Motor neuron (in vitro differentiated cells): ENCODE measurements at regions not wholly inside any gene's neighbourhood (a gene's known extent, or its start where the extent isn't known, plus 50 kb on each side); places are given as distances from the start of the nearest gene placed in this dataset.
"Not testable (repeated sequence)": the region's sequence is repeated elsewhere in the genome, so short reads cannot be mapped to it uniquely, and the experiment has no call there.

ENCODE experiments used
- ATAC-seq, 8 experiments: fragments of 200-7000 bp; cut with Tn5 transposase; replicated peaks in 6 of 8; 2 replicates each; pipeline ENCODE4 v1.8.0; 2021; ENCODE audit warnings: mild to moderate bottlenecking in 8 of 8, moderate library complexity in 8 of 8
- H3K27ac ChIP-seq, 2 donors: fragments of 250-450 bp; sonication (Bioruptor Pico); 2 replicates each; pipeline ENCODE4 v1.9.0; 2021; ENCODE audit warnings: antibody characterized with exemption in 2 of 2, mild to moderate bottlenecking in 2 of 2, moderate library complexity in 1 of 2
- H3K4me1 ChIP-seq, 2 donors: fragments of 250-450 bp; sonication (Bioruptor Pico); replicated peaks in 1 of 2; 2 replicates each; pipeline ENCODE4 v1.6.1; 2021; ENCODE audit warnings: antibody characterized with exemption in 2 of 2, mild to moderate bottlenecking in 2 of 2, moderate library complexity in 1 of 2
- H3K4me3 ChIP-seq, 5 donors: fragments of 250-450 bp; sonication (Bioruptor Pico); 2 replicates each; pipeline ENCODE4 v1.9.0; 2021; ENCODE audit warnings: antibody characterized with exemption in 5 of 5, mild to moderate bottlenecking in 5 of 5, moderate library complexity in 4 of 5
- WGBS, 10 experiments: fragments of 450-650 bp; shearing (Covaris generic); methylation state at CpG; one replicate each; pipeline ENCODE4 v1.0.0; 2022; 5-methylcytosine and 5-hydroxymethylcytosine counted together
- in situ Hi-C, 9 experiments: fragments of 400-800 bp; cut with MboI; loops; one replicate each; pipeline ENCODE4 v1.15.0; 2021; ENCODE audit warnings: low sequenced_read_pairs in 9 of 9, low pct_unique_long_range_greater_than_20kb in 2 of 9; ENCODE audit not compliant: unreplicated experiment in 9 of 9

- ATAC-seq = peak in 6 of 8 experiments; percentile 70 to 100 (median 99)
- Histone ChIP-seq H3K27ac (no peak overlapping the region), H3K4me1 (peaks cover 17 to 23% of the 10 kb centered on the region in 2 donors), H3K4me3 (no peak overlapping the region)
- WGBS, 10 experiments = 12 to 100% (median 47%) methylated on average over 1 to 6 of the region's 8 CpGs
- in situ Hi-C loops = no loop called here
Measured at GRCh38 chr17:71023249-71024030, 854.1 kb downstream of the KCNJ2 start.

- no peak overlapping the region for H3K4me3 ChIP-seq
- ATAC-seq = no peak
Measured at GRCh38 chr17:71024172-71024571, 854.8 kb downstream of the KCNJ2 start.

GRCh38 chr17:71024969-71025368, 855.6 kb downstream of the KCNJ2 start:
- 32 to 89% (median 60%) methylated on average over 1 to 2 of the region's 2 CpGs for WGBS, 10 experiments
- no peak for ATAC-seq
- in situ Hi-C loops = no loop called here
- Histone ChIP-seq H3K4me1 (peaks cover 17 to 23% of the 10 kb centered on the region in 2 donors), H3K4me3 (no peak overlapping the region), H3K27ac (no peak overlapping the region)

More at GRCh38 chr17:71024172-71024571, 854.8 kb downstream of the KCNJ2 start:
- whole genome bisulfite sequencing, 10 experiments = 23 to 100% (median 71%) methylated on average over 1 to 3 of the region's 3 CpGs; no CpG with 5 or more reads in 1 of the 10 experiments
- H3K27ac ChIP-seq = no peak overlapping the region
- H3K4me1 ChIP-seq = peaks cover 17 to 23% of the 10 kb centered on the region in 2 donors
- in situ Hi-C loops = no loop called here

GRCh38 chr17:71029246-71029645, 859.9 kb downstream of the KCNJ2 start:
- H3K27ac ChIP-seq = no peak overlapping the region
- no peak overlapping the region for H3K4me3 ChIP-seq
- in situ Hi-C loops = no loop called here
- H3K4me1 ChIP-seq = peaks cover 15 to 28% of the 10 kb centered on the region in 2 donors
- no peak for ATAC-seq

GRCh38 chr17:71031286-71031685, 862.0 kb downstream of the KCNJ2 start:
- H3K4me3 ChIP-seq, H3K27ac ChIP-seq, in situ Hi-C loops, ATAC-seq: not testable (repeated sequence)
- 100% methylated on average over 1 of the region's 2 CpGs; no CpG with 5 or more reads in 9 of the 10 experiments for WGBS, 10 experiments
- H3K4me1 ChIP-seq = peaks cover 18 to 39% of the 10 kb centered on the region in 2 donors

GRCh38 chr17:71032746-71033273, 863.5 kb downstream of the KCNJ2 start:
- 0 to 17% (median 0%) methylated on average over 1 to 2 of the region's 2 CpGs; no CpG with 5 or more reads in 3 of the 10 experiments for WGBS, 10 experiments
- peaks cover 30 to 53% of the 10 kb centered on the region in 2 donors for H3K4me1 ChIP-seq
- no peak overlapping the region for H3K4me3 ChIP-seq
- in situ Hi-C loops = no loop called here
- ATAC-seq = peak in 5 of 8 experiments; percentile 16 to 80 (median 77)
- H3K27ac ChIP-seq = peak overlapping the region in 1 of 2 donors; percentile 5

- in situ Hi-C loops = no loop called here
- no peak overlapping the region for H3K4me3 ChIP-seq
- whole genome bisulfite sequencing, 10 experiments = 0 to 73% (median 8%) methylated on average over 1 to 7 of the region's 7 CpGs
- H3K27ac ChIP-seq = no peak overlapping the region
- H3K4me1 ChIP-seq = peaks cover 35 to 58% of the 10 kb centered on the region in 2 donors
- peak in 5 of 8 experiments; percentile 26 to 62 (median 52) for ATAC-seq
Measured at GRCh38 chr17:71033336-71033735, 864.0 kb downstream of the KCNJ2 start.

GRCh38 chr17:71035226-71035625, 865.9 kb downstream of the KCNJ2 start:
- Histone ChIP-seq H3K4me1 (peaks cover 36 to 69% of the 10 kb centered on the region in 2 donors), H3K4me3 (no peak overlapping the region), H3K27ac (no peak overlapping the region)
- no peak for ATAC-seq
- 26 to 100% (median 97%) methylated on average over 1 to 3 of the region's 3 CpGs; no CpG with 5 or more reads in 1 of the 10 experiments for WGBS, 10 experiments
- in situ Hi-C loops = no loop called here

GRCh38 chr17:71037386-71037785, 868.1 kb downstream of the KCNJ2 start:
- peaks cover 33 to 62% of the 10 kb centered on the region in 2 donors for H3K4me1 ChIP-seq
- 0 to 67% (median 24%) methylated on average over 1 to 3 of the region's 3 CpGs; no CpG with 5 or more reads in 1 of the 10 experiments for WGBS, 10 experiments
- H3K27ac ChIP-seq = no peak overlapping the region
- ATAC-seq = peak in 5 of 8 experiments; percentile 53 to 75 (median 63)
- H3K4me3 ChIP-seq = no peak overlapping the region
- in situ Hi-C loops = no loop called here

- H3K4me3 ChIP-seq = no peak overlapping the region
- in situ Hi-C loops = no loop called here
- whole genome bisulfite sequencing, 10 experiments = 37 to 91% (median 67%) methylated on average over 1 to 4 of the region's 4 CpGs; no CpG with 5 or more reads in 2 of the 10 experiments
Measured at GRCh38 chr17:71039391-71039790, 870.1 kb downstream of the KCNJ2 start.

GRCh38 chr17:71052971-71053370, 883.6 kb downstream of the KCNJ2 start:
- Histone ChIP-seq H3K27ac (no peak overlapping the region), H3K4me1 (no peaks in the 10 kb centered on the region), H3K4me3 (no peak overlapping the region)
- no peak for ATAC-seq
- 0 to 100% (median 70%) methylated on average over 1 of the region's 1 CpG; no CpG with 5 or more reads in 2 of the 10 experiments for WGBS, 10 experiments
- in situ Hi-C loops = no loop called here

More at GRCh38 chr17:71039391-71039790, 870.1 kb downstream of the KCNJ2 start:
- no peak overlapping the region for H3K27ac ChIP-seq
- ATAC-seq = no peak
- H3K4me1 ChIP-seq = peaks cover 21 to 42% of the 10 kb centered on the region in 2 donors

- in situ Hi-C loops = no loop called here
- Histone ChIP-seq H3K27ac (no peak overlapping the region), H3K4me1 (no peaks in the 10 kb centered on the region), H3K4me3 (no peak overlapping the region)
- peak in 2 of 8 experiments; percentile 16 to 33 for ATAC-seq
Measured at GRCh38 chr17:71055128-71055527, 885.8 kb downstream of the KCNJ2 start.

GRCh38 chr17:71057448-71057847, 888.1 kb downstream of the KCNJ2 start:
- in situ Hi-C loops = no loop called here
- WGBS, 10 experiments = 48 to 100% (median 83%) methylated on average over 2 to 6 of the region's 6 CpGs; no CpG with 5 or more reads in 1 of the 10 experiments
- no peaks in the 10 kb centered on the region for H3K4me1 ChIP-seq
- no peak overlapping the region for H3K27ac ChIP-seq
- no peak overlapping the region for H3K4me3 ChIP-seq
- ATAC-seq = no peak
